ENCODE measurements at regions not wholly inside any gene's neighbourhood (a gene's known extent, or its start where the extent isn't known, plus 50 kb on each side); places are given as distances from the start of the nearest gene placed in this dataset.

- TF ChIP-seq, protein P1, sequence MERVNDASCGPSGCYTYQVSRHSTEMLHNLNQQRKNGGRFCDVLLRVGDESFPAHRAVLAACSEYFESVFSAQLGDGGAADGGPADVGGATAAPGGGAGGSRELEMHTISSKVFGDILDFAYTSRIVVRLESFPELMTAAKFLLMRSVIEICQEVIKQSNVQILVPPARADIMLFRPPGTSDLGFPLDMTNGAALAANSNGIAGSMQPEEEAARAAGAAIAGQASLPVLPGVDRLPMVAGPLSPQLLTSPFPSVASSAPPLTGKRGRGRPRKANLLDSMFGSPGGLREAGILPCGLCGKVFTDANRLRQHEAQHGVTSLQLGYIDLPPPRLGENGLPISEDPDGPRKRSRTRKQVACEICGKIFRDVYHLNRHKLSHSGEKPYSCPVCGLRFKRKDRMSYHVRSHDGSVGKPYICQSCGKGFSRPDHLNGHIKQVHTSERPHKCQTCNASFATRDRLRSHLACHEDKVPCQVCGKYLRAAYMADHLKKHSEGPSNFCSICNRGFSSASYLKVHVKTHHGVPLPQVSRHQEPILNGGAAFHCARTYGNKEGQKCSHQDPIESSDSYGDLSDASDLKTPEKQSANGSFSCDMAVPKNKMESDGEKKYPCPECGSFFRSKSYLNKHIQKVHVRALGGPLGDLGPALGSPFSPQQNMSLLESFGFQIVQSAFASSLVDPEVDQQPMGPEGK (CRISPR knock-in tag; IDR thresholded peaks at IDR 0.05; ENCODE audit: borderline replicate concordance) = no peak
- TF ChIP-seq ZNF8 (CRISPR knock-in tag; IDR thresholded peaks at IDR 0.05) (no peak), BACH2 (CRISPR knock-in tag; IDR thresholded peaks at IDR 0.05; ENCODE audit: borderline replicate concordance) (no peak), ZNF70 (CRISPR knock-in tag; IDR thresholded peaks at IDR 0.05) (no peak)
These were observed 212.2 kb downstream of the DACT1 start for GRCh38 chr14:58850011-58850410.
